SU-DHL-6 (cell line): ENCODE measurements at regions not wholly inside any gene's neighbourhood (a gene's known extent, or its start where the extent isn't known, plus 50 kb on each side); places are given as distances from the start of the nearest gene placed in this dataset.

Experiments used
- H2AFZ ChIP-seq: fragments of 200-600 bp; sonication (generic); 2 replicates; pipeline ENCODE4 v1.6.1; 2014; ENCODE audit warnings: low read depth, mild to moderate bottlenecking, moderate library complexity, mixed read lengths, antibody characterized with exemption, low read length; ENCODE audit not compliant: severe bottlenecking
- H3F3A ChIP-seq: fragments of 200-600 bp; shearing (Covaris generic); 2 replicates; pipeline ENCODE4 v1.6.0; 2016; ENCODE audit warnings: antibody characterized with exemption, mild to moderate bottlenecking; ENCODE audit not compliant: insufficient read depth
- H3K27ac ChIP-seq: fragments of 200-600 bp; sonication (generic); 2 replicates; pipeline ENCODE4 v1.5.1; 2016; ENCODE audit warnings: low read depth, mild to moderate bottlenecking, low read length, moderate library complexity, mixed read lengths
- H3K27me3 ChIP-seq: fragments of 200-600 bp; sonication (generic), shearing (Covaris generic); 2 replicates; pipeline ENCODE4 v1.6.0; 2014; ENCODE audit warnings: mild to moderate bottlenecking, low read length
- H3K36me3 ChIP-seq: fragments of 200-600 bp; sonication (generic); 2 replicates; pipeline ENCODE4 v1.6.1; 2014; ENCODE audit warnings: mild to moderate bottlenecking, low read length, mixed read lengths
- H3K4me2 ChIP-seq: fragments of 300-600, 200-600 bp; shearing (Covaris generic), sonication (generic); 2 replicates; pipeline ENCODE4 v1.6.0; 2014; ENCODE audit warnings: low read length, low read depth, mild to moderate bottlenecking; ENCODE audit not compliant: poor library complexity, severe bottlenecking
- H3K4me3 ChIP-seq: fragments of 200-600 bp; sonication (generic); 2 replicates; pipeline ENCODE4 v1.5.1; 2014; ENCODE audit warnings: antibody characterized with exemption, low read length, mild to moderate bottlenecking, mixed read lengths; ENCODE audit not compliant: insufficient read depth, poor library complexity, severe bottlenecking
- H3K79me2 ChIP-seq: fragments of 200-600 bp; sonication (generic); 2 replicates; pipeline ENCODE4 v1.6.1; 2014; ENCODE audit warnings: mild to moderate bottlenecking, low read length, moderate library complexity; ENCODE audit not compliant: insufficient read depth
- H3K9ac ChIP-seq: fragments of 200-600 bp; sonication (generic); 2 replicates; pipeline ENCODE4 v1.7.0; 2014; ENCODE audit warnings: mild to moderate bottlenecking, low read length
- H3K9me2 ChIP-seq: fragments of 200-600 bp; sonication (generic); replicated peaks from 2 replicates; pipeline ENCODE4 v1.6.1; 2014; ENCODE audit warnings: low read length; ENCODE audit not compliant: insufficient read depth
- H3K9me3 ChIP-seq: fragments of 200-600 bp; sonication (generic); 2 replicates; pipeline ENCODE4 v1.6.1; 2014; ENCODE audit warnings: low read length, mixed read lengths; ENCODE audit not compliant: insufficient read depth
- H4K20me1 ChIP-seq: fragments of 200-600 bp; sonication (generic); 2 replicates; pipeline ENCODE4 v1.6.1; 2014; ENCODE audit warnings: low read depth, mild to moderate bottlenecking, antibody characterized with exemption, low read length, moderate library complexity, mixed read lengths
- CTCF ChIP-seq: fragments of 200-600 bp; sonication (generic); IDR thresholded peaks from one replicate; pipeline ENCODE4 v1.5.1; 2017; ENCODE audit warnings: antibody characterized with exemption, mild to moderate bottlenecking, low read length, moderate library complexity; ENCODE audit not compliant: insufficient read depth, poor library complexity, severe bottlenecking
- EZH2phosphoT487 ChIP-seq: fragments of 200-600 bp; sonication (generic), shearing (Covaris generic); conservative IDR thresholded peaks from 2 replicates; pipeline ENCODE4 v1.6.1; 2018; ENCODE audit warnings: mild to moderate bottlenecking, antibody characterized with exemption, low read length, moderate library complexity, mixed read lengths

- no peaks in the 10 kb centered on the region for H3K27me3 ChIP-seq
- no peak overlapping the region for H3K4me2 ChIP-seq
- no peak overlapping the region for H3K4me3 ChIP-seq
- TF ChIP-seq CTCF: no peak
- no peak for TF ChIP-seq EZH2phosphoT487
- no peaks in the 10 kb centered on the region for H3K9me2 ChIP-seq
- no peaks in the 10 kb centered on the region for H3K36me3 ChIP-seq
- no peaks in the 10 kb centered on the region for H4K20me1 ChIP-seq
- H2AFZ ChIP-seq: no peak overlapping the region
- H3K79me2 ChIP-seq: no peaks in the 10 kb centered on the region
- H3K9ac ChIP-seq: no peak overlapping the region
- H3K27ac ChIP-seq: no peak overlapping the region
- no peaks in the 10 kb centered on the region for H3K9me3 ChIP-seq
- no peaks in the 10 kb centered on the region for H3F3A ChIP-seq
These were observed 465.3 kb upstream of the ALCAM start for GRCh38 chr3:104901396-104901795.

- no peak overlapping the region for H3K27ac ChIP-seq
- no peaks in the 10 kb centered on the region for H3K9me3 ChIP-seq
- no peaks in the 10 kb centered on the region for H3K27me3 ChIP-seq
- no peak overlapping the region for H3K9ac ChIP-seq
- H2AFZ ChIP-seq: no peak overlapping the region
- H3F3A ChIP-seq: no peaks in the 10 kb centered on the region
- H4K20me1 ChIP-seq: no peaks in the 10 kb centered on the region
- no peaks in the 10 kb centered on the region for H3K79me2 ChIP-seq
- H3K4me2 ChIP-seq: no peak overlapping the region
- no peak overlapping the region for H3K4me3 ChIP-seq
- H3K9me2 ChIP-seq: no peaks in the 10 kb centered on the region
- no peaks in the 10 kb centered on the region for H3K36me3 ChIP-seq
- no peak for TF ChIP-seq CTCF
- TF ChIP-seq EZH2phosphoT487: no peak
These were observed 463.6 kb upstream of the ALCAM start for GRCh38 chr3:104903064-104903463.

- Histone ChIP-seq H3F3A (no peaks in the 10 kb centered on the region), H2AFZ (no peak overlapping the region), H4K20me1 (no peaks in the 10 kb centered on the region), H3K4me2 (no peak overlapping the region), H3K9me3 (no peaks in the 10 kb centered on the region), H3K4me3 (no peak overlapping the region), H3K36me3 (no peaks in the 10 kb centered on the region), H3K9ac (no peak overlapping the region), H3K9me2 (no peaks in the 10 kb centered on the region), H3K27ac (no peak overlapping the region), H3K79me2 (no peaks in the 10 kb centered on the region), H3K27me3 (no peaks in the 10 kb centered on the region)
- no peak for TF ChIP-seq EZH2phosphoT487
- TF ChIP-seq CTCF: no peak
These were observed 460.6 kb upstream of the ALCAM start for GRCh38 chr3:104906001-104906639.
